H1 (cell line): ENCODE measurements at regions not wholly inside any gene's neighbourhood (a gene's known extent, or its start where the extent isn't known, plus 50 kb on each side); places are given as distances from the start of the nearest gene placed in this dataset.

Source experiments
- BACH1 ChIP-seq: IDR thresholded peaks from 2 replicates; pipeline ENCODE4 v1.6.1; 2012; ENCODE audit warnings: low read length, improper control_type of control experiment
- HDAC6 ChIP-seq: IDR thresholded peaks from one replicate; pipeline ENCODE4 v1.7.1; 2012; ENCODE audit warnings: low read depth, mild to moderate bottlenecking, inconsistent platforms, low read length, moderate library complexity
- POU5F1 ChIP-seq: IDR thresholded peaks from 2 replicates; pipeline ENCODE4 v1.6.1; 2011; ENCODE audit warnings: low read depth, mild to moderate bottlenecking, low read length, moderate library complexity
- SUZ12 ChIP-seq: fragments of 200-600 bp; sonication (generic); IDR thresholded peaks from 2 replicates; pipeline ENCODE4 v1.6.1; 2012; ENCODE audit warnings: mild to moderate bottlenecking, inconsistent platforms, low read length, moderate library complexity, mixed read lengths
- TF ChIP-seq, protein P1 (sequence below): fragments of 300-600 bp; sonication (generic); IDR thresholded peaks from 2 replicates; pipeline ENCODE4 v1.7.1; 2012; ENCODE audit warnings: low read length, moderate library complexity, mild to moderate bottlenecking, inconsistent platforms; ENCODE audit not compliant: insufficient replicate concordance

- TF ChIP-seq, protein P1, sequence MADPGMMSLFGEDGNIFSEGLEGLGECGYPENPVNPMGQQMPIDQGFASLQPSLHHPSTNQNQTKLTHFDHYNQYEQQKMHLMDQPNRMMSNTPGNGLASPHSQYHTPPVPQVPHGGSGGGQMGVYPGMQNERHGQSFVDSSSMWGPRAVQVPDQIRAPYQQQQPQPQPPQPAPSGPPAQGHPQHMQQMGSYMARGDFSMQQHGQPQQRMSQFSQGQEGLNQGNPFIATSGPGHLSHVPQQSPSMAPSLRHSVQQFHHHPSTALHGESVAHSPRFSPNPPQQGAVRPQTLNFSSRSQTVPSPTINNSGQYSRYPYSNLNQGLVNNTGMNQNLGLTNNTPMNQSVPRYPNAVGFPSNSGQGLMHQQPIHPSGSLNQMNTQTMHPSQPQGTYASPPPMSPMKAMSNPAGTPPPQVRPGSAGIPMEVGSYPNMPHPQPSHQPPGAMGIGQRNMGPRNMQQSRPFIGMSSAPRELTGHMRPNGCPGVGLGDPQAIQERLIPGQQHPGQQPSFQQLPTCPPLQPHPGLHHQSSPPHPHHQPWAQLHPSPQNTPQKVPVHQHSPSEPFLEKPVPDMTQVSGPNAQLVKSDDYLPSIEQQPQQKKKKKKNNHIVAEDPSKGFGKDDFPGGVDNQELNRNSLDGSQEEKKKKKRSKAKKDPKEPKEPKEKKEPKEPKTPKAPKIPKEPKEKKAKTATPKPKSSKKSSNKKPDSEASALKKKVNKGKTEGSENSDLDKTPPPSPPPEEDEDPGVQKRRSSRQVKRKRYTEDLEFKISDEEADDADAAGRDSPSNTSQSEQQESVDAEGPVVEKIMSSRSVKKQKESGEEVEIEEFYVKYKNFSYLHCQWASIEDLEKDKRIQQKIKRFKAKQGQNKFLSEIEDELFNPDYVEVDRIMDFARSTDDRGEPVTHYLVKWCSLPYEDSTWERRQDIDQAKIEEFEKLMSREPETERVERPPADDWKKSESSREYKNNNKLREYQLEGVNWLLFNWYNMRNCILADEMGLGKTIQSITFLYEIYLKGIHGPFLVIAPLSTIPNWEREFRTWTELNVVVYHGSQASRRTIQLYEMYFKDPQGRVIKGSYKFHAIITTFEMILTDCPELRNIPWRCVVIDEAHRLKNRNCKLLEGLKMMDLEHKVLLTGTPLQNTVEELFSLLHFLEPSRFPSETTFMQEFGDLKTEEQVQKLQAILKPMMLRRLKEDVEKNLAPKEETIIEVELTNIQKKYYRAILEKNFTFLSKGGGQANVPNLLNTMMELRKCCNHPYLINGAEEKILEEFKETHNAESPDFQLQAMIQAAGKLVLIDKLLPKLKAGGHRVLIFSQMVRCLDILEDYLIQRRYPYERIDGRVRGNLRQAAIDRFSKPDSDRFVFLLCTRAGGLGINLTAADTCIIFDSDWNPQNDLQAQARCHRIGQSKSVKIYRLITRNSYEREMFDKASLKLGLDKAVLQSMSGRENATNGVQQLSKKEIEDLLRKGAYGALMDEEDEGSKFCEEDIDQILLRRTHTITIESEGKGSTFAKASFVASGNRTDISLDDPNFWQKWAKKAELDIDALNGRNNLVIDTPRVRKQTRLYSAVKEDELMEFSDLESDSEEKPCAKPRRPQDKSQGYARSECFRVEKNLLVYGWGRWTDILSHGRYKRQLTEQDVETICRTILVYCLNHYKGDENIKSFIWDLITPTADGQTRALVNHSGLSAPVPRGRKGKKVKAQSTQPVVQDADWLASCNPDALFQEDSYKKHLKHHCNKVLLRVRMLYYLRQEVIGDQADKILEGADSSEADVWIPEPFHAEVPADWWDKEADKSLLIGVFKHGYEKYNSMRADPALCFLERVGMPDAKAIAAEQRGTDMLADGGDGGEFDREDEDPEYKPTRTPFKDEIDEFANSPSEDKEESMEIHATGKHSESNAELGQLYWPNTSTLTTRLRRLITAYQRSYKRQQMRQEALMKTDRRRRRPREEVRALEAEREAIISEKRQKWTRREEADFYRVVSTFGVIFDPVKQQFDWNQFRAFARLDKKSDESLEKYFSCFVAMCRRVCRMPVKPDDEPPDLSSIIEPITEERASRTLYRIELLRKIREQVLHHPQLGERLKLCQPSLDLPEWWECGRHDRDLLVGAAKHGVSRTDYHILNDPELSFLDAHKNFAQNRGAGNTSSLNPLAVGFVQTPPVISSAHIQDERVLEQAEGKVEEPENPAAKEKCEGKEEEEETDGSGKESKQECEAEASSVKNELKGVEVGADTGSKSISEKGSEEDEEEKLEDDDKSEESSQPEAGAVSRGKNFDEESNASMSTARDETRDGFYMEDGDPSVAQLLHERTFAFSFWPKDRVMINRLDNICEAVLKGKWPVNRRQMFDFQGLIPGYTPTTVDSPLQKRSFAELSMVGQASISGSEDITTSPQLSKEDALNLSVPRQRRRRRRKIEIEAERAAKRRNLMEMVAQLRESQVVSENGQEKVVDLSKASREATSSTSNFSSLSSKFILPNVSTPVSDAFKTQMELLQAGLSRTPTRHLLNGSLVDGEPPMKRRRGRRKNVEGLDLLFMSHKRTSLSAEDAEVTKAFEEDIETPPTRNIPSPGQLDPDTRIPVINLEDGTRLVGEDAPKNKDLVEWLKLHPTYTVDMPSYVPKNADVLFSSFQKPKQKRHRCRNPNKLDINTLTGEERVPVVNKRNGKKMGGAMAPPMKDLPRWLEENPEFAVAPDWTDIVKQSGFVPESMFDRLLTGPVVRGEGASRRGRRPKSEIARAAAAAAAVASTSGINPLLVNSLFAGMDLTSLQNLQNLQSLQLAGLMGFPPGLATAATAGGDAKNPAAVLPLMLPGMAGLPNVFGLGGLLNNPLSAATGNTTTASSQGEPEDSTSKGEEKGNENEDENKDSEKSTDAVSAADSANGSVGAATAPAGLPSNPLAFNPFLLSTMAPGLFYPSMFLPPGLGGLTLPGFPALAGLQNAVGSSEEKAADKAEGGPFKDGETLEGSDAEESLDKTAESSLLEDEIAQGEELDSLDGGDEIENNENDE: no peak
- no peak for TF ChIP-seq POU5F1
- no peak for TF ChIP-seq SUZ12
- TF ChIP-seq BACH1: no peak
- TF ChIP-seq HDAC6: no peak
Observed at GRCh38 chr5:179467441-179467840, 82.9 kb upstream of the RUFY1 start (continued).
